Breast epithelium (tissue), 3 donors: ENCODE measurements at regions not wholly inside any gene's neighbourhood (a gene's known extent, or its start where the extent isn't known, plus 50 kb on each side); places are given as distances from the start of the nearest gene placed in this dataset.

ENCODE experiments used
- CTCF ChIP-seq, 3 donors: fragments of 450-650 bp; IDR thresholded peaks; one replicate each; pipeline ENCODE4 v1.5.1; 2016 to 2017; ENCODE audit warnings: antibody characterized with exemption in 3 of 3, mild to moderate bottlenecking in 3 of 3, moderate library complexity in 3 of 3
- POLR2AphosphoS5 ChIP-seq, 3 donors: sonication (generic); formaldehyde crosslinking; IDR thresholded peaks; one replicate each; pipeline ENCODE4 v1.6.1; 2017; ENCODE audit warnings: antibody characterized with exemption in 3 of 3

- TF ChIP-seq CTCF (IDR thresholded peaks at IDR 0.05) (no peak), POLR2AphosphoS5 (IDR thresholded peaks at IDR 0.05) (no peak)
Observed at GRCh38 chr18:75831960-75832359, 404.5 kb upstream of the SMIM21 start.
